Brain pericyte (primary cell): ENCODE measurements at regions not wholly inside any gene's neighbourhood (a gene's known extent, or its start where the extent isn't known, plus 50 kb on each side); places are given as distances from the start of the nearest gene placed in this dataset.

Experiments
- DNase-seq: peaks from one replicate; pipeline ENCODE4 v3.0.0-alpha.2; 2012; ENCODE audit warnings: low read depth, low spot score

- DNase-seq = no peak
Observed at GRCh38 chr1:87615491-87615890, 286.8 kb downstream of the LMO4 start.

GRCh38 chr1:87615901-87616300, 287.2 kb downstream of the LMO4 start:
- DNase-seq = no peak

- DNase-seq = no peak
Observed at GRCh38 chr1:87620807-87621206, 292.1 kb downstream of the LMO4 start.

GRCh38 chr1:87629673-87630072, 301.0 kb downstream of the LMO4 start:
- DNase-seq = no peak

GRCh38 chr1:87632232-87632631, 303.6 kb downstream of the LMO4 start:
- DNase-seq = no peak

GRCh38 chr1:87636198-87636892, 307.7 kb downstream of the LMO4 start:
- no peak for DNase-seq

GRCh38 chr1:87638636-87639035, 310.0 kb downstream of the LMO4 start:
- DNase-seq = no peak

GRCh38 chr1:87641996-87642395, 313.3 kb downstream of the LMO4 start:
- no peak for DNase-seq

GRCh38 chr1:87642581-87643221, 314.0 kb downstream of the LMO4 start:
- DNase-seq = no peak

- no peak for DNase-seq
Observed at GRCh38 chr1:87644033-87644578, 315.4 kb downstream of the LMO4 start.

GRCh38 chr1:87644579-87645190, 316.0 kb downstream of the LMO4 start:
- no peak for DNase-seq

GRCh38 chr1:87647430-87648177, 318.9 kb downstream of the LMO4 start:
- DNase-seq = no peak

- no peak for DNase-seq
Observed at GRCh38 chr1:87648323-87649119, 319.8 kb downstream of the LMO4 start.

GRCh38 chr1:87650306-87650705, 321.6 kb downstream of the LMO4 start:
- no peak for DNase-seq

GRCh38 chr1:87652176-87652575, 323.5 kb downstream of the LMO4 start:
- no peak for DNase-seq

- DNase-seq = no peak
Observed at GRCh38 chr1:87665151-87665550, 336.5 kb downstream of the LMO4 start.

GRCh38 chr1:87666681-87667080, 338.0 kb downstream of the LMO4 start:
- no peak for DNase-seq

- no peak for DNase-seq
Observed at GRCh38 chr1:87669674-87670073, 341.0 kb downstream of the LMO4 start.

- no peak for DNase-seq
Observed at GRCh38 chr1:87673309-87673708, 344.6 kb downstream of the LMO4 start.

- DNase-seq = no peak
Observed at GRCh38 chr1:87673748-87674147, 345.1 kb downstream of the LMO4 start.

GRCh38 chr1:87674791-87675190, 346.1 kb downstream of the LMO4 start:
- no peak for DNase-seq
